NCI-H82 (cell line): ENCODE measurements at regions not wholly inside any gene's neighbourhood (a gene's known extent, or its start where the extent isn't known, plus 50 kb on each side); places are given as distances from the start of the nearest gene placed in this dataset.
A peak's percentile ranks its signal among the peaks of the same experiment; 100 is the strongest.
"Not testable (repeated sequence)": the region's sequence is repeated elsewhere in the genome, so short reads cannot be mapped to it uniquely, and the experiment has no call there.

Source experiments
- DNase-seq: peaks from one replicate; lab custom pipeline; 2025; lab: John Stamatoyannopoulos, UW

DNA sequence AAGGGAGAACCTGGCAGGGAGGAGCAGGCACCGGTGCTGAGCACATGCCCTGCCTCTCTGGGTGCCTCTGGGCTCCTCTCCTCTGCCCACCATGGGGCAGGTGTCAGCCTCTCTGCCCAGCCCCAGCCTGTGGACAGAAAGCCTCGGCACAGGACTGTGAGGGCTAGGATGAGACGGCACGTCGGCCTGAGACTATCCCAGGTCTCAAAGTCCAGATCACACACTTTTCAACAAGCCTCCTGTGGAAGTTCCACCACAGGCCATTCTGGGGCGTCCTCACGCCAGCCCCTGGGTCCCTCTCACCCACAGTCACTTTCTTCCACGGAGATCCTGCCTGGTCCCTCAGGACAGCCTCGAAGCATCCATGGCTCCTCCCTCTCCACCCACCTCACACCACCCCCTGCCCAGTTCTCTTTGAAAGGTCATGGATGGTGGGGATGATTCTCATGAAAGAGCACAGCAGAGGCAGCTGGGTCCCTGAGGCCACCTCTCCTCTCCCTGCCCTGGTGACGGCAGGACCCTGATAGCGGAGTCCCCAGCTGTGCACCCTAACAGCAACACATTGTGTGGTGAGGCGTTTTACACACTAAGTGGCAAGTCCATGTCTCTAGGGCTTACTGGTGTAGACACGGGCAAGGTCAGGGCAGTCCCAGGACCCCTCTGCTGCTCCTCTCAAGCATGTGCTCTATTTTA lies 569.4 kb upstream of the SALL3 start:
- no peak for DNase-seq

GRCh38 chr18:78411539-78411938 lies 568.1 kb upstream of the SALL3 start:
- DNase-seq, result no peak

DNA sequence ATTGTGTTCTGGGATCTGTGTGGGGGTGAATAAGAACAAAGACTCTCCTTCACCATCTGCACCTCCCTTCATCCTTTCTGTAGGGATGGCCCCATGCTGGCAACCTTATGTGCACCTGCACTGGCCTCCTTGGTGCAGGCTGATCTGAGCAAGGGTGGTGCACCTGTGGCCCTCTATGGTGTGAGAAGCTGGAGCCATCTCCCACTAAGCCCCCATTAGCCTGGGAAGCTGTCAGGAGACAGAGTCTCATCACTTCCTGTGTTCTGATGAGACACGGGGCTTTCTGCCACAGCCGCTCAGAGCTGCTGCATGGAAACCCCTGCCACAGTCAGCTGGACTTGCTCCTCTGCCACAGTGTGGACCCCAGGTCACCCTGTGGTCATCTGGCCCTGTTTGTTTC lies 565.3 kb upstream of the SALL3 start:
- no peak for DNase-seq

- DNase-seq, result no peak
Observed at GRCh38 chr18:78416853-78417252, 562.8 kb upstream of the SALL3 start.

DNA sequence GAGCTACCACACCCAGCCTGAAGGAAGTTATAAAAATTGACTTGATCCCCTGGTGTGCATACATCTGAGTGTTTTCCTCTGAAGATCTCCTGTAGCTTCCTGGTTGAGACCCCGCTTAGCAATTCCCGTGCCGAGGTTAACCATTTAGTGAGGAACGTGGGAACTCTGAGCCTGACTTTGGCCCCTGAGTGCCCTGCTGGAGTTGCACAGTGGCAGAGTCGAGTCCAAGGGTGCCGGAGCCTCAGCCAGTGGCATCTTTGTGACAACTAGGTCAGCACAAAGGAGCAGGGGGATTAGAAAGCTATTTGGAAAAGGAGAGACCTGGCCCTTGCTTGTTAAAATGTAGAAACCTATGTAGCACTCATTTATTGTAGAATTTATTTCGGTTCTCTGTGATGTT lies 561.2 kb upstream of the SALL3 start:
- no peak for DNase-seq

DNA sequence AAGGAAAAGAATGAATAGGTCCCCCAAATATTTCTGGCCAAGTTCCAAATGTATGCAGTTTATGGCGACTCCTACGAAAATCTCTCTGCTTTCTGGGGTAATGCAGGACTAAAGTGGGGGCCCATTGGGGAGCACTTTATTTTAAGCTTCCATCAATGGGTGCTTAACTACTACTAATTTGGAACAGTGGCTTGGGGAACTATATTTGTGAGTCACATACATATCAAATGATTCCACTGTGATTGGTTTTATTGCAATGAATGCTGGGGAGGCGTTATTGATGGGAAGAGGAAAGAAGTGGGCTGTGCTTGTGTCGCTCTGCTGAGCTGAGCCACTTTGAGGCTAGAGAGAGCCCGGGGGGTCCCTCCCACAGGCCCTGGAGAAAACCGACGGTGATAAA lies 560.4 kb upstream of the SALL3 start:
- no peak for DNase-seq

GRCh38 chr18:78420116-78420515 lies 559.5 kb upstream of the SALL3 start:
- DNase-seq, result no peak

GRCh38 chr18:78421392-78421791 lies 558.2 kb upstream of the SALL3 start:
- no peak for DNase-seq

DNA sequence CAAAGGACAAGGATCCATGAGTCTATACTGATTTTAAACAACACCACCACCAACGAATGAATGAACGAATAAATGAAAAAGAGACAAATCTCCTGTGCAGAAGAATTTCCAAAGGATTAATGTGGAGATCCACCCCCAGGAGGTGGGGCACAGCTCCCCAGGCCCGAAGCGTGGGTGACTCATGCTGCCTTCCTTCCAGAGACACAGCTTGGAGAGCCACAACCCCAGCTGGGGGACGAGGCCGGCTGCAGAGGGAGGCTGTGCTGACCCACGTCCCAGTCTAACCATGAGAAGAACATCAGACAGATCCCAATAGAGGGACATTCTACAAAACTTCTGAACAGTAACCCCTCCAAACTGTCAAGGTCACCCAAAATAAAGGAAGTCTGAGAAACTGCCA lies 557.3 kb upstream of the SALL3 start:
- DNase-seq, result no peak

DNA sequence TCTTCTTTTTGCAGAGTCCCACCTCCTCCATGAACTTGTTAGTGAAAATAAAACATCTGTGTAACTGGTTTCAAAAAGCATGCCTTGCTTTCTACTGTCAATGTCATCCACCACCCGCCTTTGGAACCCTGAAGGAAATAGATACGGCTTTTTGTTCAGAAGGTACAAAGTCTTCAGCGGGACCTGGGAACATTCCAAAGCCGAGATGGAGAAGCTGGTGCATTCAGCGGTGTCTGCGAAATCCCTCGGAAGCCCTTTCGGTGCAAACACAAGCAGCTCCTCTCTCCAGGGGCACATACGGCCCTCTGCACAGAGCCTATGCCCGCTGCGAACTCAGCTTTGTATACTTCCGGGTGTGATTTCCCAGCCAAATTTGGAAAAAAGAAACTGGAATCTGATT lies 555.8 kb upstream of the SALL3 start:
- no peak for DNase-seq

GRCh38 chr18:78424403-78425018 lies 555.1 kb upstream of the SALL3 start:
- no peak for DNase-seq

DNA sequence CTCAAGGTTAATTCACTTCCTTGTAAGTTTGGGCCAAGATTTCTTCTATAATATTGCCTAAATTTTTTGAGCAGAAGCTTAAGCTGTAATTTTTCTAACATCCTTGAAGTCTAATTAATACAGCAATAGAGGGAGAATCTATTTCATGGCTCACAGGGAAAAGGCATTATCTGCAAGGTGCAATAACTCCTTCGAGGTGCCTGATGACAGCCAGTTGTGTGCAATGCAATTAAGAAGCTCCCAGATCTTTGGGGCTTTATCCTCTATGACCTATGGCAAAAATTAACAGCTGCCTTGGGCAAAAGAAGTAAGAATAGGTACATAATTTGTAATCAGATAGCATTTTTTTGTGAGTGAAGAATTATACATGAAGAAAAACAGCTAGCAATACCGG lies 554.6 kb upstream of the SALL3 start:
- DNase-seq, result no peak

DNA sequence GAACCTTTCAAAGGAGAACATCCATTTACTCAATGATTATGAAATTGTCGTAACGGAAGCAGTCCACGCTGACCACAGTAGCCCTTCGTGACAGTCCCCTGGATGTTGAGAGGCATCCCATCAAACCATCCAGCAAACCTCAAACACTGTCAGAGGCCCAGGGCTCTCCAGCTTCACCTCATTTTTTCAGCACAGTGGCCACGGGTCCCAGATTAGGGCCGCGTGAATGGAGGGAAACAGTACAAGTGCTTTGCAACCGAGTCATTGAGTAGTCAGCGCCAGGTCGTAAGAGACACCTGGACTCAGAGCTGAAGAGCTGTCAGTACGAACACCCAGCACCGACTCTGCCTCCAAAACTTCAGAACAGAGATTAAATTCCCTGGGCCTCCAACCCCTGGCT lies 552.5 kb upstream of the SALL3 start:
- no peak for DNase-seq

DNA sequence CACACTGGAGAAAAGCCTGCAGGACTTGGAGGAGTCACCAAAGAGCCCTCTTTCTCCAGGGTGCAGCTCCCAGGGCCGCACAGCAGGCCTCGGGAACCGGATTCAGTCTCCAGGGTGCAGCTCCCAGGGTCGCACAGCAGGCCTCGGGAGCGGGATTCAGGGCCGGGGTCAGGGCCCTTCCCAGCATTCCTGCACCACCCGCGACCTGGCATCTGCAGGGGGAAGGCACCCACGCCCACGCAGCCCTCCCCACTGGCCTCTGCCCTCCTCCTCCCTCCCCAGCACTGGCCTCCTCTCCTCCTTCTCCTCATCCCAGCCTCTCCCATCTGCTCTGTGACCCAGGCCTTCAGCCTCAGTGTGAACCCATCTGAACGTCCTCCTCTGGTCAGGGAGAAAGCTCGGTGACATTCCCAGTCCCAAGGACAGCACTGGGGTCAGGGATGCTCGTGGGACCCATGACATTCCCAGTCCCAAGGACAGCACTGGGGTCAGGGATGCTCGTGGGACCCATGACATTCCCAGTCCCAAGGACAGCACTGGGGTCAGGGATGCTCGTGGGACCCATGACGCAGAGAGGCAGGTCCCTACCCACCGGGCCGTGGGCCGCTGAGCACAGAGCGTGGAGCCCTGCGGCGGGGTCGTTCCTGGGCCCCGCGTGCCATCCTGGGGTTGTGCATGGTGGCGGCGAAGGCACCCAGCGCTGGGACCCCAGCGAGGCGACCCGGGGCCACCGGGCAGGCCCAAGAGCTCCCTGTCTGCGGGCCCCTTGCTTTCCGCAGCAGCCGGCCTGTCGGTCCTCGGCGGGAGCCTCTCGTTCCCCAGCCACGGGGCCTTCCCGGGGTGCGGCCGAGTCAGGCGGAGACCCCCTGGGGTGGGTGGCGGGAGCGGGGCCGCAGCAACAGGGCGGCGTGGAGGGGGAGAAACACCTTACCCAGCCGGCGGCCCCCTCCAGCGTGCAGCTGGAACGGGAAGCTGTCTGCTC lies 550.2 kb upstream of the SALL3 start:
- no peak for DNase-seq

DNA sequence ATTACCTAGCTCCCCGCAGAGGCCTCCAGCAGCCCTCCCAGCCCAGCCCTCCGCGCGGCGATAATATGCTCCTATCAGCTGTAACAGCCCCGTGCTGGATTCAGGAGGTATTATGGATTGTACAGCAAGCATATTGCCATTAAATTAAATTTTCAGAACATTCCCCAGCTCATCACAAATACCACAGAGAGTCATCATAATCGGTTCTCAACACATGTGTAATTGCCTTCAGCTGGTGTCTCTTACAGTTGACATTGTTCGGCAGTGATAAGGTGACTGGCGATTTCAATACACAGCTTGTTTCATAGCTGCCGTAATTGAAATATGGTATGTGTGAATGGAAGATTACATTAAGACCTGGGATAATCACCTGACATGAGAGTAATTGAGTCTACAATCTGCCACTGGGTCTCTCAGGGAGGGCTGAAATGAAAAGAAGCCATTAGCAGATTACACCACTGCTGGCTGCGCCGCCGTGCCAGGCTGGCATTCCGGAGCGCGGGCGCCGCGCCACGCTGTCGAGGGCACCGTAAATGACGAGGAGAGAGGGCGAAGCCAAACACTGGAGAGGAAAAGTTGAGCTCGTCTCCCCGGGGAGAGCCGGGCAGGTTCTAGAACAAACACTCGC lies 549.4 kb upstream of the SALL3 start:
- peak; percentile 16 for DNase-seq

GRCh38 chr18:78431606-78432005 lies 548.0 kb upstream of the SALL3 start:
- no peak for DNase-seq

DNA sequence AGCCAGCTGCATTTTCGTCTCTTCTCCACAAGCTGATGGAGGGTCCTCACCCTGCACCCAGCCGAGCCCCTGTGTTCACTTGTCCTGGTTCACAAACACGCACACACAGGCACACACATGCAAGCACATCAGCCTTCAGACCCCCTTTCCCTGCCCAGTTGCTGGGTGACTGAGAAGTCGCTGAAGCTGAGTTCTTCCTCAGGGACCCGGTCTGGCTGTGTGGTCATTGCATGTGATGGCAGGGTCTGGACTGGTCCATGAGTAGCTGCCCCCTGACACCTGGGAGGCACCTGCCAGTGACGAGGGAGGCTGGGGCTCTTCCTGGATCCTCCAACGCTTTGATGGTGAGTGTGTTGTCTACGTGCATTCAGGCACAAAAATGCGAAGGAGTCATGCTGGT lies 546.1 kb upstream of the SALL3 start:
- no peak for DNase-seq

DNA sequence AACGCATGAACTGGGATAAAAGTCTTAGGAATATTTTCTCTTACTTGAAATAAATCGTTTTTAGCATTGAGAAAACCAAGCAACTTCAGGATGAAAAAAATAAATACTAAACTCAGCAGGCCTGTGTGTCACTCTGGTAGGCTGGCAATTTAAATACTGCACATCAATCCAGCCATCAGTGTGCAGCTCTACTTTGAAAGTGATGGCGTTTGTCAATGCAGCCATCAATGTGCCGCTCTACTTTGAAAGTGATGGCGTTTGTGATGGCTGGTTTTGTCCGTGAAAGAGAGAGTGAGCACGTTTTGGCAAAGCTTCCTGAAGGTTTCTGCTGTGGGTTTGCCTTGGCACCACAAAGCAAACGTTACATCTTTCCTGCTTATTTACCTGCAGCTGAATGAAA lies 543.5 kb upstream of the SALL3 start:
- DNase-seq, result no peak

GRCh38 chr18:78438235-78438634 lies 541.4 kb upstream of the SALL3 start:
- DNase-seq, result not testable (repeated sequence)

- DNase-seq, result no peak
Observed at GRCh38 chr18:78445880-78446279, 533.7 kb upstream of the SALL3 start.

DNA sequence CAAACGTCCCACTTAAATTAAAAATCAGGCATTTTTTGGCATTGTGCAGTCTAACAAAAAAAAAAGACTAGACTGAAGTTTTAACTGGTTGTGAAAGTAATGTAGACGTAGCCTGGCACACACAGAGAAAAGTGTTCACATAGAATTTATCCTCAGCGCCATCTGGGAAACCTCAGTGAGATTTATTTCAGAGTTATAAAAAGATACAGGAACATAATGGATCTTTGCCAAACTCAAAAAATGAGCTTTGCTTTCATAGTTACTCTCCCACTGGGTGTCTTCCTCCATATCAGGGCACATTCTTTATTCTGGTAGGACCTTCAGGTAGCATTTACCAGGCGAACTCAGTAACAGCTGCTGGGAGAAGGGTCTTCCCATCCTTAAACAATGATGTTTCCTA lies 532.4 kb upstream of the SALL3 start:
- DNase-seq, result no peak

DNA sequence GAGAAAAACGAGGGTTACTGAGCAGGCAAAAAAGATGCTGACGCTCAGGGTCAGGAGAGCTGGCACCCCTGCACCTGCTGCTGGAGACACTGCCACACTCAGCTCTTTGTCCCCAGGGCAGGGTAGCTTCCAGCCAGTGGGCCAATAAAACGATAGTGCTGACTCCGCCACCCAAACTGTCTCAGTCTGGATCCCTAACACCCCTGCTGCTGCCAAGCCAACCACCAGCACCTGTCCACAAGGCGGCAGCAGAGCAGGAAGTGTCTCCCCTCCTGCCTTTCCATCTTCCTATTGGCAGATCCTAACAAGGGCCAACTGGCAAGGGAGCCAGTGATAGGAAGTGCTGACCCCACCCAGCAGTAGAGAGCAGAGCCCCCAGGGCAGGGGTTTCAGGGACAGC lies 531.5 kb upstream of the SALL3 start:
- peak; percentile 18 for DNase-seq

DNA sequence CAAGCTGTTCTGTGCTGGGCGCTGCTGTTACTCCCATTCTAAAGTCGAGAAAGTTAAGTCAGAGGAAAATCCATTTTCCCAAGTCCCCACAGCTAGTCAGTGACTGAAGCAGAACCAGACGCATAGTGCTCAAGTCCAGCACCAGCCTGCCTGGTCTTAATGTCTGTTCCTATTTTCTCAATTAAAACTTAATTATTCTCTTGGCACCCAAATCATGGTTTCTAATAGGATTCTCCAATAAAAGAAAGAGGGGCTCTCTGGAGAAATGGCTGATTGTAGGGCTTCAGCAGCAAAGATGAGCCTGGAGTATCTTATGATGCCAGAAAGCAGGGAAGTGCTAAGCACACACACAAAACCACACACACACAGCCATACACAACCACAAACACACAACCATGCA lies 531.0 kb upstream of the SALL3 start:
- no peak for DNase-seq
